ENCODE measurements at regions not wholly inside any gene's neighbourhood (a gene's known extent, or its start where the extent isn't known, plus 50 kb on each side); places are given as distances from the start of the nearest gene placed in this dataset.

DNA sequence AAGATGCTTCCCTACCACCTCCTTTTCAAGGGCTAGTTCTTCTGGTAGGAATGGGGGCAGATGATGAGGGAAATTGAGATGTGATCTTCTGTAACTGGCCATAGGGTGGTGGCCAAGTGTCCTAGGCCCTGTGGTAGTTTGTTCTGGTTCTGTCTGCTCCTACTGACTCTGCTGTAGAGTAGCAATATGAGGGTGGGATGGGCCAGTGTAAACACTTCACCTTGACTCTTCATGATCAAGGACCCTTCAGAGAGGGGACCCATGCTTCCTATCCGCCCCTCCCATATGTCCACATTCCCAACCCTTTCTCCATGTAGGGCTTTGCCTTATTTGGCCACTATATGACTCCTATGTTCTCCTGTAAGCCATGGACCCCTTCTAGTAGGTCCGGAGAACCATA lies 230.3 kb upstream of the SESN3 start:
- intact Hi-C loops (cut with DNase I), result no loop called here
- DNase-seq, result no peak

DNA sequence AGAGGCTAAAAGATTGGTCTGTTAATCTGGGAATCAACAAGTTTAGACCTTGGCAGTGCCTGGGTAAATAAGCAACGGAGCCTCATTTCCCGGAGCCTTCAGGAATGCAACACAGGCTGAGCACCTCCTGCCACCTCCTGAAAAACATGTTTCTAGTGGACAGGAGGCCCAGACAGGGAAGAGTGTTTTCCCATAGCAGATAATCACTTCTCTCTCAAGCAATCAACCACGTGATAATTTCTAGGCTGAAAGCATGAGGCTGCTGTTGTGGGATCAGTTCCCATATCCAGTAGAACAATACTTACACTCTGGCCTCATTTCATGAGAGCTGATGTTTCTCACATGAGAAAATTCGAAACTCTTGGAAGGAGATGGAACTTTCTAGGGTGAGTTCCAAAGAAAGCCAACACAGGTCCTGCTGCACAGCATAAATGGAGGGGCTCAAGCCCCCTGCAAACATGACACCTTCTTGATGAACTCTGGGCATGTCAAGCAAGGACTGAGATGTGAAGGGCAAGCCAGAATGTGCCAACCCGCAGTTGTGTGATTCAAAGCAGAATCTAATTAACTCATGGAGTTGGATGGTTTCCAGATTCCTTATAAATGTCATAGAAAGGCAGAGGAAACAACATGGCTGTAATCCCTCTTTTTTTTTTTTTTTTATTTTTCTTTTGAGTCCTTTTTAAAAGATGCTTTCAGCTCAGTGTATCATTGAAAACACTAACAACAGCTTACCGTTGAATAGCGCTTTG lies 228.5 kb upstream of the SESN3 start:
- H3K9me3 ChIP-seq, result no peaks in the 10 kb centered on the region
- 26 to 30% (median 29%) methylated on average over 7 of the region's 7 CpGs for WGBS, 3 donors
- peaks cover 10% of the 10 kb centered on the region for H3K4me1 ChIP-seq (ENCODE audit: insufficient read depth)
- TF ChIP-seq POLR2A (IDR thresholded peaks at IDR 0.05), result no peak
- TF ChIP-seq EP300 (IDR thresholded peaks at IDR 0.05), result no peak
- TF ChIP-seq, protein P1, sequence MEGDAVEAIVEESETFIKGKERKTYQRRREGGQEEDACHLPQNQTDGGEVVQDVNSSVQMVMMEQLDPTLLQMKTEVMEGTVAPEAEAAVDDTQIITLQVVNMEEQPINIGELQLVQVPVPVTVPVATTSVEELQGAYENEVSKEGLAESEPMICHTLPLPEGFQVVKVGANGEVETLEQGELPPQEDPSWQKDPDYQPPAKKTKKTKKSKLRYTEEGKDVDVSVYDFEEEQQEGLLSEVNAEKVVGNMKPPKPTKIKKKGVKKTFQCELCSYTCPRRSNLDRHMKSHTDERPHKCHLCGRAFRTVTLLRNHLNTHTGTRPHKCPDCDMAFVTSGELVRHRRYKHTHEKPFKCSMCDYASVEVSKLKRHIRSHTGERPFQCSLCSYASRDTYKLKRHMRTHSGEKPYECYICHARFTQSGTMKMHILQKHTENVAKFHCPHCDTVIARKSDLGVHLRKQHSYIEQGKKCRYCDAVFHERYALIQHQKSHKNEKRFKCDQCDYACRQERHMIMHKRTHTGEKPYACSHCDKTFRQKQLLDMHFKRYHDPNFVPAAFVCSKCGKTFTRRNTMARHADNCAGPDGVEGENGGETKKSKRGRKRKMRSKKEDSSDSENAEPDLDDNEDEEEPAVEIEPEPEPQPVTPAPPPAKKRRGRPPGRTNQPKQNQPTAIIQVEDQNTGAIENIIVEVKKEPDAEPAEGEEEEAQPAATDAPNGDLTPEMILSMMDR (IDR thresholded peaks at IDR 0.05), result no peak
- DNase-seq, result peak in 1 of 5 donors; percentile 41
- no peak overlapping the region for H3K4me3 ChIP-seq
- peak overlapping the region in 1 of 2 donors; percentile 48 for H3K27ac ChIP-seq
- no peaks in the 10 kb centered on the region for H3K27me3 ChIP-seq
- H3K36me3 ChIP-seq, result no peaks in the 10 kb centered on the region
- intact Hi-C loops (cut with DNase I), result no loop called here

More for the DNA sequence above, 230.3 kb upstream of the SESN3 start:
- H3K36me3 ChIP-seq, result no peaks in the 10 kb centered on the region
- H3K27me3 ChIP-seq, result no peaks in the 10 kb centered on the region
- peaks cover 10% of the 10 kb centered on the region for H3K4me1 ChIP-seq (ENCODE audit: insufficient read depth)
- H3K27ac ChIP-seq, result no peak overlapping the region
- WGBS, 3 donors, result 72 to 97% (median 94%) methylated on average over 2 of the region's 2 CpGs
- no peak for TF ChIP-seq POLR2A (IDR thresholded peaks at IDR 0.05)
- TF ChIP-seq, protein P1 (IDR thresholded peaks at IDR 0.05), result no peak
- no peak for TF ChIP-seq EP300 (IDR thresholded peaks at IDR 0.05)
- no peaks in the 10 kb centered on the region for H3K9me3 ChIP-seq
- H3K4me3 ChIP-seq, result no peak overlapping the region

GRCh38 chr11:95456714-95457491 lies 225.9 kb upstream of the SESN3 start:
- Histone ChIP-seq H3K27ac (no peak overlapping the region), H3K36me3 (no peaks in the 10 kb centered on the region), H3K27me3 (no peaks in the 10 kb centered on the region), H3K9me3 (no peaks in the 10 kb centered on the region), H3K4me3 (no peak overlapping the region), H3K4me1 (ENCODE audit: insufficient read depth) (peaks cover 8% of the 10 kb centered on the region)
- no peak for DNase-seq
- WGBS, 3 donors, result 91 to 93% (median 91%) methylated on average over 7 of the region's 7 CpGs
- intact Hi-C loops (cut with DNase I), result no loop called here
- TF ChIP-seq, protein P1 (IDR thresholded peaks at IDR 0.05), result no peak
- TF ChIP-seq POLR2A (IDR thresholded peaks at IDR 0.05) (no peak), EP300 (IDR thresholded peaks at IDR 0.05) (no peak)

- TF ChIP-seq EP300 (IDR thresholded peaks at IDR 0.05) (no peak), POLR2A (IDR thresholded peaks at IDR 0.05) (no peak)
- TF ChIP-seq, protein P1 (IDR thresholded peaks at IDR 0.05), result no peak
- no peak for DNase-seq
- intact Hi-C loops (cut with DNase I), result no loop called here
- Histone ChIP-seq H3K9me3 (no peaks in the 10 kb centered on the region), H3K36me3 (no peaks in the 10 kb centered on the region), H3K27ac (no peak overlapping the region), H3K4me3 (no peak overlapping the region), H3K4me1 (ENCODE audit: insufficient read depth) (peaks cover 8% of the 10 kb centered on the region), H3K27me3 (no peaks in the 10 kb centered on the region)
- WGBS, 3 donors, result 87 to 91% (median 90%) methylated on average over 6 of the region's 6 CpGs
Measured at GRCh38 chr11:95455228-95455970, 224.4 kb upstream of the SESN3 start.

All from ovary (tissue), 7 donors.